WTC11 (cell line): ENCODE measurements at regions not wholly inside any gene's neighbourhood (a gene's known extent, or its start where the extent isn't known, plus 50 kb on each side); places are given as distances from the start of the nearest gene placed in this dataset.

ENCODE experiments used
- ATF2 ChIP-seq: sonication (generic); formaldehyde crosslinking; IDR thresholded peaks from 2 replicates; pipeline ENCODE4 v1.8.1; 2022; ENCODE audit warnings: low read depth, missing genetic modification reagents, borderline replicate concordance
- ATF6 ChIP-seq: sonication (generic); formaldehyde crosslinking; IDR thresholded peaks from 2 replicates; pipeline ENCODE4 v1.8.1; 2023; ENCODE audit warnings: mild to moderate bottlenecking, missing genetic modification reagents
- CREB1 ChIP-seq: sonication (generic); formaldehyde crosslinking; IDR thresholded peaks from 2 replicates; pipeline ENCODE4 v1.8.0; 2023; ENCODE audit warnings: mild to moderate bottlenecking, missing genetic modification reagents
- CTCF ChIP-seq: fragments of 200-600 bp; IDR thresholded peaks from 2 replicates; pipeline ENCODE4 v1.8.0; 2022; ENCODE audit warnings: antibody characterized with exemption
- E2F4 ChIP-seq: sonication (generic); formaldehyde crosslinking; IDR thresholded peaks from 2 replicates; pipeline ENCODE4 v1.8.1; 2022; ENCODE audit warnings: low read depth, mild to moderate bottlenecking, moderate library complexity, missing genetic modification reagents, borderline replicate concordance
- NFE2L1 ChIP-seq: sonication (generic); formaldehyde crosslinking; IDR thresholded peaks from 2 replicates; pipeline ENCODE4 v1.8.1; 2023; ENCODE audit warnings: missing genetic modification reagents
- ZNF263 ChIP-seq: sonication (generic); formaldehyde crosslinking; IDR thresholded peaks from 2 replicates; pipeline ENCODE4 v1.8.1; 2022; ENCODE audit warnings: low read depth, mild to moderate bottlenecking, moderate library complexity, missing genetic modification reagents
- ZNF512 ChIP-seq: sonication (generic); formaldehyde crosslinking; IDR thresholded peaks from 2 replicates; pipeline ENCODE4 v1.8.1; 2022; ENCODE audit warnings: missing genetic modification reagents, borderline replicate concordance

- TF ChIP-seq CTCF (no peak), ZNF263 (CRISPR knock-in tag) (no peak), ATF2 (CRISPR knock-in tag) (no peak), NFE2L1 (no peak), ATF6 (CRISPR knock-in tag) (no peak), ZNF512 (CRISPR knock-in tag) (no peak), CREB1 (CRISPR knock-in tag) (no peak), E2F4 (no peak)
Measured at GRCh38 chrX:55379396-55379795, 72.5 kb upstream of the MAGEH1 start.
